Lung microvascular endothelial cell (primary cell): ENCODE measurements at regions not wholly inside any gene's neighbourhood (a gene's known extent, or its start where the extent isn't known, plus 50 kb on each side); places are given as distances from the start of the nearest gene placed in this dataset.

ENCODE experiments used
- DNase-seq, 2 donors: peaks; one replicate each; pipeline versions ENCODE4 v3.0.0 to v3.0.0-alpha.2; 2010; ENCODE audit warnings: low read depth in 2 of 2

GRCh38 chr18:23386317-23386716 is 66.8 kb upstream of the RIOK3 start:
- peak in 1 of 2 donors; percentile 41 for DNase-seq

DNA sequence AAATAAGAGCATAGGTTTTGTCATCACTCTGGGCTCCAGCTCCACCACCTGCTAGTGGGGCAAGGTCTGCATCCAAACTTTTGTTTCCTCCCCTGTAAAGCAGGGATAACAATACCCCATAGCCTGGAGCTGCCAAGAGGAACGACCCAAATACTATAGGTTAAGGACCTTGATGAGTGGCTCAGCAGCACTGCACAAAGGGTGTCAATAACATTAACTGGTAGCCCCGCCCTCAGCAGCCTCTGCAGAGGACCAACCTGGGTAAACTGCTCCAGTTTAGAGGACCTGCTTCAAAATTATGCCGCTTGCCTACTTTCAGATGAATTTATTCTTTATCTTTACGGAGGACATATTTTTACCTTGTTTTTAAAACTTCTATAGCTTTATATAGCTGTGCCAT is 65.8 kb upstream of the RIOK3 start:
- DNase-seq: no peak

GRCh38 chr18:23388357-23388756 is 64.7 kb upstream of the RIOK3 start:
- no peak for DNase-seq

DNA sequence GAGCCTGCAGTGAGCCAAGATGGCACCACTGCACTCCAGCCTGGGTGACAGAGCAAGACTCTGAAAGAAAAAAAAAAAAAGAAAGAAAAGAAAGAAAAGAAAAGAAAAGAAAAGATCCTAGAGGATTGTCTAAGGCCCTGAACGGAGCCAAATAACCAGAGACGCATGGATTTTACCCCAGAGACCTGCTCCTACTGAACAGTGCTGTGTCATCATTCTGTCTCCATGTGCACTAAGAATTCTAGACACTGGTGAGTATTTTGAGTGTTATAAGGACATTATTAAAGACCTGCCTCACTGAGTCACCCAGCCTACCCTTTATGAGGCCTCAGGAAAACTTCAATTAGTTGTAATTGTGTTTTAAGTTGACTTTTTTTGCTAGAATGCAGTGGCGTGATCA is 61.9 kb upstream of the RIOK3 start:
- no peak for DNase-seq

DNA sequence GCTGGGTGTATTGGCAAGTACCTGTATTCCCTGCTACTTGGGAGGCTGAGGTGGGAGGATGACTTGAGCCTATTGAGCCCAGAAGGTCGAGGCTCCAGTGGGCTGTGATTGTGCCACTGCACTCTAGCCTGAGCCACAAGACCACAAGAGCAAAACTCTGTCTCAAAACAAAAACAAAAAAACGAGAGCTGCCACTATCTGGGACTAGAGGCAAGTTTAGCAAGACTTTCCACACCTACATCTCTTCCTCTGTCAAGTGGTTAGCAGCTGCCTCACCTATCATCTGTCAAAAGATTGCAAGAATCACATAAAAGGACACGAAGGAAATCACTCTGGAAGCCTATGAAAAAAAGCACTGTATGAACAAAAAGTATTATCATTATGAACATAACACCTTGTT is 55.2 kb upstream of the RIOK3 start:
- no peak for DNase-seq

- no peak for DNase-seq
These were observed 54.7 kb upstream of the RIOK3 start for GRCh38 chr18:23398401-23398800.

- DNase-seq: no peak
These were observed 54.0 kb upstream of the RIOK3 start for GRCh38 chr18:23399067-23399466.

- DNase-seq: no peak
These were observed 52.2 kb upstream of the RIOK3 start for GRCh38 chr18:23400918-23401317.

DNA sequence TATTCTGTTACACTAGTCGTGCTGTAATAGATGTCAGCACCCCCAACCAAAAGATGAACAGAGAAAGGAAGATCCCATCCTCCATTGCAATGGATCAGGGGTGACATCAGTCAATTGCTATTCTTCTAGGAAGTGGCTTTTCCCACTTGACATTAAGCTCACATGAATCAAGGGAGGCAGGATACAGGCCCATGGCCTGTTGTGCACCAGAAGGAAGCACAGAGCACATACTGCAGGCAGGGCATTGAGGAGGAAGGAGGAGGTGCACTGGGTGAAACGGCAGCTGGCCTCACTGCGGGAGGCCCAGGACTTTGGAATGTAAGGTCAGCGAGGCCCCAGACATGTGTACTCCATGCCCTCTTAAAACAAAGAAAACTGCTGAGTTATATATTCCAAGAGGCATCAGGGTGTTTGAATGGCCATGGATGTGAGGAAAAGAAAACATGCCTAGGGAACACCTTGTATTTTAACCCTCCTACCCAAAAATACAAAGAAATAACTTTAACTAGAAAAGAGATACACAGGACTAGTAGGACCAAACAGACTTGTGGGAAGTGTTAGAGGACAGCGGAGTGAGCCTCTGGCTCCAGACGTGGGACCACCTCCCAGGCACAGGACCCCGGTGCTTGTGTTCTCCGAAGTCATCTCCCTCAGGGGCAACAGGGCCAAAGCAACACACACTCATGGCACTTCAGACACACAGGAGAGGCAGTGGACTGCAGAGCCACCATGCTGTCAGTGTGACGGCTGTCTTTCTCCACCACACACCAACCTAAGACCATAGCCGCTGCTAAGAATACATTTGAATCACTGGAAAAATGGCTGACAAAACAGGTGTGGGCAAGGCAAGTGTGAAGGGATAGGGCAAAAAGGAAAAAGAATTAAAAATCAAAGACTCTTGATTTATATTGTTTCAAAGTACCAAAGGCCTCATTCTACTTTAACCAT is 51.4 kb upstream of the RIOK3 start:
- DNase-seq: peak; percentile 96 to 98
